Tibial nerve (tissue), 4 donors: ENCODE measurements at regions not wholly inside any gene's neighbourhood (a gene's known extent, or its start where the extent isn't known, plus 50 kb on each side); places are given as distances from the start of the nearest gene placed in this dataset.
"Not testable (repeated sequence)": the region's sequence is repeated elsewhere in the genome, so short reads cannot be mapped to it uniquely, and the experiment has no call there.

Experiments used
- EP300 ChIP-seq, 2 donors: sonication (generic); formaldehyde crosslinking; IDR thresholded peaks; one replicate each; pipeline ENCODE4 v1.6.1; 2017; ENCODE audit warnings: antibody characterized with exemption in 2 of 2, mild to moderate bottlenecking in 1 of 2
- POLR2A ChIP-seq, 2 donors: fragments of 450-650 bp; IDR thresholded peaks; one replicate each; pipeline ENCODE4 v1.6.1; 2017; ENCODE audit warnings: antibody characterized with exemption in 2 of 2, mild to moderate bottlenecking in 2 of 2, moderate library complexity in 2 of 2
- TF ChIP-seq, protein P1 (sequence below), 5 experiments: fragments of 200-600 bp in 3 of 5; fragments of 450-650 bp in 2 of 5; sonication (generic) in 3 of 5; IDR thresholded peaks; one replicate each; pipeline ENCODE4 v1.5.1; 2016 to 2019; ENCODE audit warnings: antibody characterized with exemption in 5 of 5, mild to moderate bottlenecking in 3 of 5, moderate library complexity in 2 of 5

DNA sequence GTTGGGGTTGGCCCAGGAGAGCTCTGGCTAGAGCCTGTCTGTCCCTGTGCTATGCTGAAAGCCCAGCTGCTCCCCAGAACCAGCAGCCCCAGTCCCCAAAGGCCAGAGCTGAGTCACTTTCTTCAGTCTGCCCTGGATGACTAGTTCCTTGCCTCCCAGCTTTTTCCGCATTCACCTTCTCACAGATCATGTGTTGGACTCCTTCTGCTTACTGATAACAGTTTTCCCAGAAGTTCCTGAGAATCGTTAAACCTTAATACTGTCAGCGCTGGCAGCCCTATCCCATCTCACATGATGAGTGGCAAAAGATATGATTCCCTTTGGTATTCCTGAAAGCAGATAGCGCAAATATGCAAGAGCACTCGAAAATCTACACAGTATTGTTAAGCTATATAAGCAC, 84.2 kb downstream of the TRIM69 start:
- TF ChIP-seq, protein P1, sequence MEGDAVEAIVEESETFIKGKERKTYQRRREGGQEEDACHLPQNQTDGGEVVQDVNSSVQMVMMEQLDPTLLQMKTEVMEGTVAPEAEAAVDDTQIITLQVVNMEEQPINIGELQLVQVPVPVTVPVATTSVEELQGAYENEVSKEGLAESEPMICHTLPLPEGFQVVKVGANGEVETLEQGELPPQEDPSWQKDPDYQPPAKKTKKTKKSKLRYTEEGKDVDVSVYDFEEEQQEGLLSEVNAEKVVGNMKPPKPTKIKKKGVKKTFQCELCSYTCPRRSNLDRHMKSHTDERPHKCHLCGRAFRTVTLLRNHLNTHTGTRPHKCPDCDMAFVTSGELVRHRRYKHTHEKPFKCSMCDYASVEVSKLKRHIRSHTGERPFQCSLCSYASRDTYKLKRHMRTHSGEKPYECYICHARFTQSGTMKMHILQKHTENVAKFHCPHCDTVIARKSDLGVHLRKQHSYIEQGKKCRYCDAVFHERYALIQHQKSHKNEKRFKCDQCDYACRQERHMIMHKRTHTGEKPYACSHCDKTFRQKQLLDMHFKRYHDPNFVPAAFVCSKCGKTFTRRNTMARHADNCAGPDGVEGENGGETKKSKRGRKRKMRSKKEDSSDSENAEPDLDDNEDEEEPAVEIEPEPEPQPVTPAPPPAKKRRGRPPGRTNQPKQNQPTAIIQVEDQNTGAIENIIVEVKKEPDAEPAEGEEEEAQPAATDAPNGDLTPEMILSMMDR (IDR thresholded peaks at IDR 0.05) = not testable (repeated sequence)
- not testable (repeated sequence) for TF ChIP-seq POLR2A, EP300 (IDR thresholded peaks at IDR 0.05)
